Neural cell (in vitro differentiated cells): ENCODE measurements at regions not wholly inside any gene's neighbourhood (a gene's known extent, or its start where the extent isn't known, plus 50 kb on each side); places are given as distances from the start of the nearest gene placed in this dataset.

ENCODE experiments used
- H2AFZ ChIP-seq: fragments of 200-600, 300-800 bp; sonication (generic), shearing (Covaris generic); 2 replicates; pipeline ENCODE4 v1.6.0; 2014; ENCODE audit warnings: low read depth, mild to moderate bottlenecking, antibody characterized with exemption, low read length, moderate library complexity
- H3F3A ChIP-seq: fragments of 200-600 bp; shearing (Covaris generic); 2 replicates; pipeline ENCODE4 v1.6.1; 2016; ENCODE audit warnings: mild to moderate bottlenecking, moderate library complexity, mixed read lengths, antibody characterized with exemption, low read length; ENCODE audit not compliant: insufficient read depth, poor library complexity, severe bottlenecking
- H3K27ac ChIP-seq: fragments of 200-600, 300-800 bp; sonication (generic), shearing (Covaris generic); 2 replicates; pipeline ENCODE4 v1.5.1; 2014; ENCODE audit warnings: mild to moderate bottlenecking, low read length, moderate library complexity
- H3K27me3 ChIP-seq: fragments of 300-800, 200-600 bp; sonication (generic), shearing (Covaris generic); 2 replicates; pipeline ENCODE4 v1.6.0; 2014; ENCODE audit warnings: mild to moderate bottlenecking, low read depth, low read length, moderate library complexity; ENCODE audit not compliant: insufficient read depth
- H3K36me3 ChIP-seq: fragments of 300-800, 200-600 bp; sonication (generic), shearing (Covaris generic); 2 replicates; pipeline ENCODE4 v1.5.1; 2014; ENCODE audit warnings: mild to moderate bottlenecking, antibody characterized with exemption, low read length, moderate library complexity; ENCODE audit not compliant: insufficient read depth
- H3K4me2 ChIP-seq: fragments of 300-800, 200-600 bp; sonication (generic), shearing (Covaris generic); 2 replicates; pipeline ENCODE4 v1.6.0; 2014; ENCODE audit warnings: mild to moderate bottlenecking, low read length
- H3K4me3 ChIP-seq: fragments of 300-800, 200-600 bp; sonication (generic), shearing (Covaris generic); 2 replicates; pipeline ENCODE4 v1.5.1; 2014; ENCODE audit warnings: mild to moderate bottlenecking, low read length, moderate library complexity
- H3K79me2 ChIP-seq: fragments of 200-600 bp; shearing (Covaris generic); replicated peaks from 2 replicates; pipeline ENCODE4 v1.6.0; 2014; ENCODE audit warnings: mild to moderate bottlenecking, low read length, moderate library complexity; ENCODE audit not compliant: insufficient read depth
- H3K9ac ChIP-seq: fragments of 300-800, 200-600 bp; sonication (generic), shearing (Covaris generic); 2 replicates; pipeline ENCODE4 v1.6.1; 2016; ENCODE audit warnings: mild to moderate bottlenecking, low read length, mixed read lengths
- H3K9me2 ChIP-seq: fragments of 200-600 bp; shearing (Covaris generic); 2 replicates; pipeline ENCODE4 v1.6.1; 2016; ENCODE audit warnings: mild to moderate bottlenecking, low read length, mixed read lengths; ENCODE audit not compliant: insufficient read depth
- H3K9me3 ChIP-seq: fragments of 200-600, 300-800 bp; sonication (generic), shearing (Covaris generic); 2 replicates; pipeline ENCODE4 v1.6.1; 2016; ENCODE audit warnings: mild to moderate bottlenecking, mixed run types, low read length, moderate library complexity, mixed read lengths
- H4K20me1 ChIP-seq: fragments of 200-600 bp; shearing (Covaris generic); 2 replicates; pipeline ENCODE4 v1.6.1; 2016; ENCODE audit warnings: mild to moderate bottlenecking, mixed run types; ENCODE audit not compliant: insufficient read depth
- CTCF ChIP-seq: fragments of 450-650 bp; IDR thresholded peaks from 2 replicates; pipeline ENCODE4 v1.5.1; 2014; ENCODE audit warnings: antibody characterized with exemption, mild to moderate bottlenecking, moderate library complexity; ENCODE audit not compliant: poor library complexity, severe bottlenecking
- EP300 ChIP-seq: fragments of 450-650 bp; conservative IDR thresholded peaks from 2 replicates; pipeline ENCODE4 v1.6.1; 2014; ENCODE audit warnings: antibody characterized with exemption, mild to moderate bottlenecking, moderate library complexity; ENCODE audit not compliant: poor library complexity, severe bottlenecking
- EZH2 ChIP-seq: fragments of 200-600, 300-800 bp; shearing (Covaris generic), sonication (generic); IDR thresholded peaks from 2 replicates; pipeline ENCODE4 v1.6.1; 2014; ENCODE audit warnings: antibody characterized with exemption, low read length, borderline replicate concordance, mild to moderate bottlenecking; ENCODE audit not compliant: insufficient read depth, poor library complexity, severe bottlenecking
- MXI1 ChIP-seq: fragments of 450-650 bp; conservative IDR thresholded peaks from 2 replicates; pipeline ENCODE4 v1.6.1; 2014; ENCODE audit warnings: antibody characterized with exemption, mild to moderate bottlenecking; ENCODE audit not compliant: poor library complexity, severe bottlenecking
- POLR2AphosphoS5 ChIP-seq: IDR thresholded peaks from 2 replicates; pipeline ENCODE4 v1.6.1; 2012
- RAD21 ChIP-seq: fragments of 450-650 bp; conservative IDR thresholded peaks from 2 replicates; pipeline ENCODE4 v1.6.1; 2014; ENCODE audit warnings: antibody characterized with exemption, mild to moderate bottlenecking, moderate library complexity
- REST ChIP-seq: IDR thresholded peaks from 2 replicates; pipeline ENCODE4 v1.6.1; 2012; ENCODE audit warnings: borderline replicate concordance
- SMC3 ChIP-seq: fragments of 450-650 bp; conservative IDR thresholded peaks from 2 replicates; pipeline ENCODE4 v1.6.1; 2014; ENCODE audit warnings: antibody characterized with exemption, mild to moderate bottlenecking, moderate library complexity; ENCODE audit not compliant: poor library complexity
- TAF1 ChIP-seq: IDR thresholded peaks from 2 replicates; pipeline ENCODE4 v1.6.1; 2012; ENCODE audit warnings: low read depth

GRCh38 chr3:187968883-187969580 lies 184.9 kb upstream of the LPP start:
- no peaks in the 10 kb centered on the region for H3F3A ChIP-seq

GRCh38 chr3:187969581-187969950 lies 184.4 kb upstream of the LPP start:
- no peaks in the 10 kb centered on the region for H3K9me2 ChIP-seq
- H3K36me3 ChIP-seq: no peaks in the 10 kb centered on the region
- H3K27ac ChIP-seq: no peak overlapping the region
- no peaks in the 10 kb centered on the region for H4K20me1 ChIP-seq
- H3K4me3 ChIP-seq: no peak overlapping the region
- H3K4me2 ChIP-seq: no peak overlapping the region
- H3K9ac ChIP-seq: no peak overlapping the region
- no peaks in the 10 kb centered on the region for H3K9me3 ChIP-seq
- H3K27me3 ChIP-seq: no peaks in the 10 kb centered on the region
- no peak overlapping the region for H2AFZ ChIP-seq
- H3F3A ChIP-seq: no peaks in the 10 kb centered on the region
- H3K79me2 ChIP-seq: no peaks in the 10 kb centered on the region
- TF ChIP-seq CTCF (no peak), SMC3 (no peak), MXI1 (no peak), POLR2AphosphoS5 (no peak), RAD21 (no peak), TAF1 (no peak)

More at GRCh38 chr3:187968883-187969580, 184.9 kb upstream of the LPP start:
- Histone ChIP-seq H2AFZ (no peak overlapping the region), H3K9me3 (no peaks in the 10 kb centered on the region), H3K79me2 (no peaks in the 10 kb centered on the region), H3K4me3 (no peak overlapping the region), H3K9ac (no peak overlapping the region), H3K36me3 (no peaks in the 10 kb centered on the region), H3K9me2 (no peaks in the 10 kb centered on the region), H3K27me3 (no peaks in the 10 kb centered on the region), H4K20me1 (no peaks in the 10 kb centered on the region), H3K27ac (no peak overlapping the region), H3K4me2 (no peak overlapping the region)
- TF ChIP-seq MXI1 (no peak), EZH2 (no peak), EP300 (no peak), TAF1 (no peak), REST (no peak), SMC3 (no peak), POLR2AphosphoS5 (no peak), CTCF (no peak), RAD21 (no peak)
